ENCODE measurements at regions not wholly inside any gene's neighbourhood (a gene's known extent, or its start where the extent isn't known, plus 50 kb on each side); places are given as distances from the start of the nearest gene placed in this dataset.

- intact Hi-C loops (cut with DNase I) = no loop called here
- Histone ChIP-seq H3K27ac (no peak overlapping the region), H3K36me3 (no peaks in the 10 kb centered on the region), H3K4me3 (no peak overlapping the region), H3K4me1 (no peaks in the 10 kb centered on the region), H3K9me3 (no peaks in the 10 kb centered on the region), H3K27me3 (no peaks in the 10 kb centered on the region)
- 54 to 68% methylated on average over 4 of the region's 4 CpGs for WGBS, 2 donors
- FAIRE-seq = no peak
- TF ChIP-seq CTCF (IDR thresholded peaks at IDR 0.05) = no peak
- no peak for ATAC-seq
- DNase-seq = no peak
Observed at GRCh38 chr4:12778706-12779105, 705.4 kb downstream of the RAB28 start.

- intact Hi-C loops (cut with DNase I) = no loop called here
- no peak for ATAC-seq
- Histone ChIP-seq H3K9me3 (no peaks in the 10 kb centered on the region), H3K4me3 (no peak overlapping the region), H3K36me3 (no peaks in the 10 kb centered on the region), H3K27me3 (no peaks in the 10 kb centered on the region), H3K4me1 (no peaks in the 10 kb centered on the region), H3K27ac (no peak overlapping the region)
- no peak for TF ChIP-seq CTCF (IDR thresholded peaks at IDR 0.05)
- WGBS, 2 donors = 61 to 75% methylated on average over 5 of the region's 5 CpGs
- DNase-seq = no peak
- no peak for FAIRE-seq
Observed at GRCh38 chr4:12778191-12778590, 705.9 kb downstream of the RAB28 start.

- ATAC-seq (no peak), FAIRE-seq (no peak), DNase-seq (no peak)
- Histone ChIP-seq H3K4me1 (no peaks in the 10 kb centered on the region), H3K9me3 (no peaks in the 10 kb centered on the region), H3K4me3 (no peak overlapping the region), H3K36me3 (no peaks in the 10 kb centered on the region), H3K27ac (no peak overlapping the region), H3K27me3 (no peaks in the 10 kb centered on the region)
- intact Hi-C loops (cut with DNase I) = no loop called here
- no peak for TF ChIP-seq CTCF (IDR thresholded peaks at IDR 0.05)
- WGBS, 2 donors = 21 to 32% methylated on average over 2 of the region's 2 CpGs
Observed at GRCh38 chr4:12770351-12770750, 713.8 kb downstream of the RAB28 start.

GRCh38 chr4:12761694-12762093 lies 722.4 kb downstream of the RAB28 start:
- H3K36me3 ChIP-seq = no peaks in the 10 kb centered on the region
- ATAC-seq = no peak

GRCh38 chr4:12747154-12747553 lies 737.0 kb downstream of the RAB28 start:
- no peak for TF ChIP-seq CTCF (IDR thresholded peaks at IDR 0.05)
- no peaks in the 10 kb centered on the region for H3K27me3 ChIP-seq
- no peak overlapping the region for H3K27ac ChIP-seq
- no peak for DNase-seq
- no peak overlapping the region for H3K4me3 ChIP-seq
- no peaks in the 10 kb centered on the region for H3K9me3 ChIP-seq
- no peak for ATAC-seq
- H3K36me3 ChIP-seq = no peaks in the 10 kb centered on the region
- intact Hi-C loops (cut with DNase I) = no loop called here
- no peaks in the 10 kb centered on the region for H3K4me1 ChIP-seq
- FAIRE-seq = no peak
- 42 to 58% methylated on average over 5 of the region's 5 CpGs for WGBS, 2 donors

More at GRCh38 chr4:12761694-12762093, 722.4 kb downstream of the RAB28 start:
- no peak for DNase-seq
- no peak for FAIRE-seq
- Histone ChIP-seq H3K4me3 (no peak overlapping the region), H3K9me3 (no peaks in the 10 kb centered on the region), H3K4me1 (no peaks in the 10 kb centered on the region), H3K27me3 (no peaks in the 10 kb centered on the region), H3K27ac (no peak overlapping the region)
- intact Hi-C loops (cut with DNase I) = no loop called here
- 65% methylated on average over 4 of the region's 4 CpGs for WGBS, 2 donors
- no peak for TF ChIP-seq CTCF (IDR thresholded peaks at IDR 0.05)

Data from pancreas (tissue), 10 donors.